H1 (cell line): ENCODE measurements at regions not wholly inside any gene's neighbourhood (a gene's known extent, or its start where the extent isn't known, plus 50 kb on each side); places are given as distances from the start of the nearest gene placed in this dataset.

Source experiments
- CTCF ChIA-PET: fragments of 300-600 bp; sonication (Branson Sonifier 250); formaldehyde crosslinking; loops from one replicate; lab custom pipeline; 2021; ENCODE audit not compliant: partially characterized antibody; lab: Charles Lee
- POLR2A ChIA-PET: fragments of 300-600 bp; sonication (Branson Sonifier 250); formaldehyde crosslinking; loops from one replicate; lab custom pipeline; 2021; ENCODE audit warnings: inconsistent platforms; ENCODE audit not compliant: partially characterized antibody; lab: Charles Lee
- DNase-seq, 2 experiments: peaks; one replicate each; pipeline versions ENCODE4 v3.0.0 to v3.0.0-alpha.2; 2010 to 2022; ENCODE audit warnings: low spot score in 2 of 2, low read depth in 1 of 2, mixed read lengths in 1 of 2
- FAIRE-seq: peaks from 2 replicates; lab custom pipeline; 2011; peaks lifted over from hg19 to GRCh38; lab: Jason Lieb, UNC
- H2AFZ ChIP-seq: 2 replicates; pipeline ENCODE4 v1.8.1; 2012; ENCODE audit warnings: low read length, inconsistent platforms
- H2AK5ac ChIP-seq: 2 replicates; pipeline ENCODE4 v1.6.1; 2013; ENCODE audit warnings: low read depth, low read length
- H2BK120ac ChIP-seq: replicated peaks from 2 replicates; pipeline ENCODE3; 2013; ENCODE audit warnings: low read depth, low read length, inconsistent platforms
- H2BK12ac ChIP-seq: 2 replicates; pipeline ENCODE4 v1.6.1; 2013; ENCODE audit warnings: low read depth, low read length
- H2BK15ac ChIP-seq: 2 replicates; pipeline ENCODE4 v1.6.1; 2013; ENCODE audit warnings: low read length
- H2BK20ac ChIP-seq: 2 replicates; pipeline ENCODE4 v1.6.1; 2013; ENCODE audit warnings: low read length
- H2BK5ac ChIP-seq: 2 replicates; pipeline ENCODE4 v1.6.1; 2013; ENCODE audit warnings: low read depth, low read length
- H3K14ac ChIP-seq: 2 replicates; pipeline ENCODE4 v1.6.1; 2013; ENCODE audit warnings: inconsistent platforms; ENCODE audit not compliant: insufficient read length
- H3K18ac ChIP-seq: 2 replicates; pipeline ENCODE4 v1.6.1; 2013; ENCODE audit warnings: low read length; ENCODE audit errors: extremely low read depth
- H3K23ac ChIP-seq: 2 replicates; pipeline ENCODE4 v1.6.1; 2013; ENCODE audit warnings: inconsistent platforms; ENCODE audit not compliant: insufficient read length
- H3K23me2 ChIP-seq: 2 replicates; pipeline ENCODE4 v1.6.1; 2013; ENCODE audit warnings: low read depth, low read length
- H3K27ac ChIP-seq: 2 replicates; pipeline ENCODE4 v1.6.1; 2011; ENCODE audit warnings: low read depth, low read length, inconsistent platforms
- H3K27me3 ChIP-seq, 4 experiments: replicated peaks in 1 of 4; 1 replicate in 1 of 4; 2 replicates in 3 of 4; pipeline versions ENCODE4 v1.6.1 to v1.8.1; 2011 to 2013; ENCODE audit warnings: low read length in 3 of 4, mild to moderate bottlenecking in 3 of 4, inconsistent platforms in 2 of 4, mixed read lengths in 2 of 4, moderate library complexity in 1 of 4; ENCODE audit not compliant: control insufficient read depth in 3 of 4, insufficient read depth in 3 of 4; ENCODE audit errors: extremely low read depth in 1 of 4
- H3K36me3 ChIP-seq, 4 experiments: 2 replicates each; pipeline versions ENCODE4 v1.6.1 to v1.8.1; 2011 to 2013; ENCODE audit warnings: mild to moderate bottlenecking in 4 of 4, low read length in 3 of 4, moderate library complexity in 2 of 4, control low read depth in 1 of 4, inconsistent platforms in 1 of 4; ENCODE audit not compliant: insufficient read depth in 4 of 4, control insufficient read depth in 2 of 4
- H3K4ac ChIP-seq: replicated peaks from 2 replicates; pipeline ENCODE3; 2013; ENCODE audit warnings: low read length, low read depth, mixed read lengths, inconsistent platforms; ENCODE audit not compliant: insufficient read length
- H3K4me1 ChIP-seq, 4 experiments: replicated peaks in 1 of 4; 1 replicate in 1 of 4; 2 replicates in 3 of 4; pipeline versions ENCODE4 v1.6.1 to v1.8.1; 2011 to 2013; ENCODE audit warnings: low read length in 3 of 4, inconsistent platforms in 2 of 4, mixed read lengths in 1 of 4; ENCODE audit not compliant: insufficient read depth in 4 of 4, control insufficient read depth in 3 of 4
- H3K4me2 ChIP-seq, 2 experiments: 2 replicates each; pipeline versions ENCODE4 v1.6.1 to v1.8.1; 2011 to 2013; ENCODE audit warnings: low read depth in 2 of 2, low read length in 2 of 2, control low read depth in 1 of 2, inconsistent platforms in 1 of 2, mild to moderate bottlenecking in 1 of 2; ENCODE audit not compliant: insufficient read depth in 1 of 2
- H3K4me3 ChIP-seq, 4 experiments: fragments of 200-600, 300-600 bp in 1 of 4; sonication (generic), shearing (Covaris generic), sonication (Bioruptor Twin) in 1 of 4; 2 replicates each; pipeline versions ENCODE4 v1.5.1 to v1.8.1; 2011 to 2016; ENCODE audit warnings: low read length in 4 of 4, low read depth in 3 of 4, control low read depth in 2 of 4, inconsistent platforms in 2 of 4, mild to moderate bottlenecking in 2 of 4, mixed read lengths in 1 of 4, moderate library complexity in 1 of 4; ENCODE audit not compliant: insufficient read depth in 2 of 4; ENCODE audit errors: extremely low read depth in 1 of 4
- H3K56ac ChIP-seq: replicated peaks from 2 replicates; pipeline ENCODE3; 2013; ENCODE audit warnings: low read depth, mild to moderate bottlenecking, mixed read lengths, low read length, inconsistent platforms; ENCODE audit not compliant: insufficient read length
- H3K79me1 ChIP-seq: 2 replicates; pipeline ENCODE4 v1.6.1; 2013; ENCODE audit warnings: low read depth, low read length, control low read depth
- H3K79me2 ChIP-seq, 2 experiments: 2 replicates each; pipeline versions ENCODE4 v1.6.1 to v1.8.1; 2012 to 2013; ENCODE audit warnings: low read length in 2 of 2, mild to moderate bottlenecking in 2 of 2, inconsistent platforms in 1 of 2; ENCODE audit not compliant: insufficient read depth in 2 of 2, control insufficient read depth in 1 of 2
- H3K9ac ChIP-seq, 4 experiments: replicated peaks in 1 of 4; 1 replicate in 1 of 4; 2 replicates in 3 of 4; pipeline versions ENCODE4 v1.6.1 to v1.8.1; 2011 to 2013; ENCODE audit warnings: low read depth in 3 of 4, low read length in 3 of 4, control low read depth in 2 of 4, mild to moderate bottlenecking in 2 of 4, moderate library complexity in 2 of 4, inconsistent platforms in 1 of 4; ENCODE audit errors: extremely low read depth in 1 of 4
- H3K9me3 ChIP-seq, 2 experiments: 2 replicates each; pipeline versions ENCODE4 v1.6.1 to v1.8.1; 2012 to 2013; ENCODE audit warnings: mild to moderate bottlenecking in 2 of 2, moderate library complexity in 2 of 2, control low read depth in 1 of 2, inconsistent platforms in 1 of 2, low read depth in 1 of 2, low read length in 1 of 2, mixed read lengths in 1 of 2; ENCODE audit not compliant: insufficient read depth in 2 of 2
- H4K20me1 ChIP-seq, 2 experiments: replicated peaks in 1 of 2; 2 replicates each; pipeline versions ENCODE3 to v1.8.1; 2011 to 2013; ENCODE audit warnings: inconsistent platforms in 2 of 2, low read length in 2 of 2, mild to moderate bottlenecking in 1 of 2; ENCODE audit not compliant: insufficient read depth in 2 of 2, control insufficient read depth in 1 of 2
- H4K5ac ChIP-seq: 2 replicates; pipeline ENCODE4 v1.6.1; 2013; ENCODE audit warnings: low read length, low read depth, mixed read lengths, inconsistent platforms; ENCODE audit not compliant: insufficient read length
- H4K8ac ChIP-seq: 2 replicates; pipeline ENCODE4 v1.8.0; 2013; ENCODE audit warnings: mild to moderate bottlenecking, moderate library complexity, low read length, inconsistent platforms; ENCODE audit not compliant: insufficient read depth; ENCODE audit errors: extremely low read depth
- H4K91ac ChIP-seq: replicated peaks from 2 replicates; pipeline ENCODE3; 2013; ENCODE audit warnings: low read length, mixed read lengths, inconsistent platforms; ENCODE audit not compliant: insufficient read length
- BACH1 ChIP-seq: IDR thresholded peaks from 2 replicates; pipeline ENCODE4 v1.6.1; 2012; ENCODE audit warnings: low read length, improper control_type of control experiment
- CBX8 ChIP-seq: fragments of 300-800, 300-1000 bp; sonication (generic); IDR thresholded peaks from 2 replicates; pipeline ENCODE4 v1.7.1; 2016; ENCODE audit warnings: low read depth, low read length, borderline replicate concordance
- CHD1 ChIP-seq: IDR thresholded peaks from 2 replicates; pipeline ENCODE4 v1.6.1; 2012; ENCODE audit warnings: low read depth, low read length, improper control_type of control experiment
- MAX ChIP-seq: IDR thresholded peaks from 2 replicates; pipeline ENCODE4 v1.6.1; 2012; ENCODE audit warnings: inconsistent platforms
- PHF8 ChIP-seq: fragments of 200-600 bp; sonication (generic); conservative IDR thresholded peaks from 2 replicates; pipeline ENCODE4 v1.7.1; 2012; ENCODE audit warnings: low read depth, mild to moderate bottlenecking, inconsistent platforms, low read length, moderate library complexity
- RXRA ChIP-seq: IDR thresholded peaks from 2 replicates; pipeline ENCODE4 v1.6.1; 2011; ENCODE audit warnings: low read depth, mild to moderate bottlenecking, low read length, moderate library complexity; ENCODE audit not compliant: insufficient read depth
- SP1 ChIP-seq: IDR thresholded peaks from 2 replicates; pipeline ENCODE4 v1.6.1; 2011; ENCODE audit warnings: low read depth, low read length
- WGBS, 2 experiments: shearing (Covaris generic) in 1 of 2; methylation state at CpG; one replicate each; pipeline versions ENCODE4 v1.1.6 to v1.1.7; 2013 to 2015; ENCODE audit warnings: low lambda C conversion rate in 2 of 2, mixed read lengths in 2 of 2, inconsistent platforms in 1 of 2, low coverage in 1 of 2, missing lambda C conversion rate in 1 of 2; ENCODE audit not compliant: insufficient replicate concordance in 2 of 2, insufficient coverage in 1 of 2, insufficient read length in 1 of 2; ENCODE audit errors: extremely low coverage in 1 of 2, missing lambda C conversion rate in 1 of 2; 5-methylcytosine and 5-hydroxymethylcytosine counted together

GRCh38 chr6:113451049-113451448 is 406.1 kb upstream of the MARCKS start:
- Histone ChIP-seq H4K5ac (no peak overlapping the region), H3K4me2 (no peak overlapping the region), H2BK120ac (no peak overlapping the region), H3K14ac (no peak overlapping the region), H2BK15ac (no peak overlapping the region), H2BK5ac (no peak overlapping the region), H3K27me3 (no peaks in the 10 kb centered on the region), H3K56ac (no peak overlapping the region), H2BK20ac (no peak overlapping the region), H3K27ac (no peak overlapping the region), H2BK12ac (no peak overlapping the region), H3K79me2 (no peaks in the 10 kb centered on the region), H3K18ac (no peak overlapping the region), H2AFZ (no peak overlapping the region), H4K8ac (no peak overlapping the region), H2AK5ac (no peak overlapping the region), H3K4me3 (no peak overlapping the region), H4K91ac (no peak overlapping the region), H3K23ac (no peak overlapping the region), H3K23me2 (no peaks in the 10 kb centered on the region), H3K9ac (no peak overlapping the region), H3K9me3 (no peaks in the 10 kb centered on the region; a peak in 1 of 4 replicates), H3K36me3 (no peaks in the 10 kb centered on the region), H3K4me1 (no peaks in the 10 kb centered on the region), H4K20me1 (no peaks in the 10 kb centered on the region), H3K79me1 (no peaks in the 10 kb centered on the region), H3K4ac (no peak overlapping the region)
- no peak for DNase-seq
- 89% methylated on average over 3 of the region's 3 CpGs; no CpG with 5 or more reads in 1 of the 2 experiments for WGBS, 2 experiments
- CTCF ChIA-PET, result interaction anchor here (0.6 to 1.8 kb wide), 3 partner anchors 9 to 22 kb away, joined by 3 to 15 read pairs (median 3); no protein-coding TSS in a partner anchor
- no peak for FAIRE-seq
- no peak for TF ChIP-seq SP1
- no peak for TF ChIP-seq RXRA
- no peak for TF ChIP-seq BACH1
- no peak for TF ChIP-seq PHF8
- no peak for TF ChIP-seq MAX
- no peak for TF ChIP-seq CHD1
- TF ChIP-seq CBX8, result no peak
- POLR2A ChIA-PET, result interaction anchor here (0.8 kb wide), 1 partner anchor 570 kb away, joined by 3 read pairs; no protein-coding TSS in a partner anchor
